Osteoblast (primary cell): ENCODE measurements at regions not wholly inside any gene's neighbourhood (a gene's known extent, or its start where the extent isn't known, plus 50 kb on each side); places are given as distances from the start of the nearest gene placed in this dataset.

Experiments used
- DNase-seq: peaks from one replicate; pipeline ENCODE4 v3.0.0; 2011; ENCODE audit warnings: low spot score, mixed read lengths; ENCODE audit not compliant: insufficient read length; ENCODE audit errors: missing footprints
- H2AFZ ChIP-seq: 2 replicates; pipeline ENCODE4 v1.6.0; 2011; ENCODE audit warnings: mild to moderate bottlenecking, low read length
- H3K27ac ChIP-seq: 2 replicates; pipeline ENCODE4 v1.5.1; 2011; ENCODE audit warnings: mild to moderate bottlenecking, low read depth, low read length, moderate library complexity
- H3K27me3 ChIP-seq: 2 replicates; pipeline ENCODE4 v1.6.0; 2012; ENCODE audit warnings: mild to moderate bottlenecking, control low read depth, inconsistent platforms, low read length, moderate library complexity; ENCODE audit not compliant: insufficient read depth
- H3K36me3 ChIP-seq: 2 replicates; pipeline ENCODE4 v1.5.1; 2011; ENCODE audit warnings: mild to moderate bottlenecking, low read length, control low read depth, moderate library complexity; ENCODE audit not compliant: insufficient read depth
- H3K4me1 ChIP-seq: 2 replicates; pipeline ENCODE4 v1.5.1; 2011; ENCODE audit warnings: mild to moderate bottlenecking, low read length, control low read depth, moderate library complexity; ENCODE audit not compliant: insufficient read depth
- H3K4me2 ChIP-seq: 2 replicates; pipeline ENCODE4 v1.6.0; 2011; ENCODE audit warnings: mild to moderate bottlenecking, low read length; ENCODE audit not compliant: insufficient read depth
- H3K4me3 ChIP-seq: fragments of 200-600 bp; sonication (generic); 3 replicates; pipeline ENCODE4 v1.5.1; 2012; ENCODE audit warnings: mild to moderate bottlenecking, low read length, inconsistent platforms; ENCODE audit not compliant: insufficient read depth
- H3K79me2 ChIP-seq: 2 replicates; pipeline ENCODE4 v1.6.0; 2012; ENCODE audit warnings: mild to moderate bottlenecking, low read length, control low read depth, inconsistent platforms; ENCODE audit not compliant: insufficient read depth
- H3K9me3 ChIP-seq: 2 replicates; pipeline ENCODE4 v1.5.1; 2011; ENCODE audit warnings: low read depth, low read length, control low read depth
- H4K20me1 ChIP-seq: 2 replicates; pipeline ENCODE4 v1.6.0; 2012; ENCODE audit warnings: mild to moderate bottlenecking, low read length, control low read depth; ENCODE audit not compliant: insufficient read depth
- TF ChIP-seq, protein P1 (sequence below): IDR thresholded peaks from 2 replicates; pipeline ENCODE4 v1.5.1; 2011; ENCODE audit warnings: mild to moderate bottlenecking, low read depth, low read length, moderate library complexity; ENCODE audit errors: extremely low read depth

DNA sequence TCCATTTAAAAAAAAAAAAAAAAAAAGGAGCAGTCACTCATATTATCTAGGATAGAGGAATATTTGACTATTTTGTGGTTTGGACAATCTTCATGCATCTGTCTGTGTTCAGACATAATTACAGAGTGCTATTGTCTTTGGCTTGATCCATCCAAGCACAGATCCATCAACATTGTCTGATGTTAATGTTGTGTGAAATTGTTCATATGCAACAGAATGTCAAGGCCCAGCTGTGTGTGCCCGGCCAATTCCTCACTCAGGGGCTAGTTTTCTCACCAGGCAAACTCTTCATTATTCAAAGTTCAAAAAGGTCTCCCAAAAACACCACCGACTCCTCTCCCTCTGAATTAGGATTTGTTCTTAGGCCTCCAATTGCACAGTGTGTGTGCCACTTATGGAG lies 324.9 kb upstream of the TMTC1 start:
- H3K27ac ChIP-seq: no peak overlapping the region
- no peaks in the 10 kb centered on the region for H3K27me3 ChIP-seq
- no peaks in the 10 kb centered on the region for H3K36me3 ChIP-seq
- H3K4me3 ChIP-seq: no peak overlapping the region
- H3K9me3 ChIP-seq: no peaks in the 10 kb centered on the region
- no peaks in the 10 kb centered on the region for H3K79me2 ChIP-seq
- no peak overlapping the region for H3K4me2 ChIP-seq
- TF ChIP-seq, protein P1, sequence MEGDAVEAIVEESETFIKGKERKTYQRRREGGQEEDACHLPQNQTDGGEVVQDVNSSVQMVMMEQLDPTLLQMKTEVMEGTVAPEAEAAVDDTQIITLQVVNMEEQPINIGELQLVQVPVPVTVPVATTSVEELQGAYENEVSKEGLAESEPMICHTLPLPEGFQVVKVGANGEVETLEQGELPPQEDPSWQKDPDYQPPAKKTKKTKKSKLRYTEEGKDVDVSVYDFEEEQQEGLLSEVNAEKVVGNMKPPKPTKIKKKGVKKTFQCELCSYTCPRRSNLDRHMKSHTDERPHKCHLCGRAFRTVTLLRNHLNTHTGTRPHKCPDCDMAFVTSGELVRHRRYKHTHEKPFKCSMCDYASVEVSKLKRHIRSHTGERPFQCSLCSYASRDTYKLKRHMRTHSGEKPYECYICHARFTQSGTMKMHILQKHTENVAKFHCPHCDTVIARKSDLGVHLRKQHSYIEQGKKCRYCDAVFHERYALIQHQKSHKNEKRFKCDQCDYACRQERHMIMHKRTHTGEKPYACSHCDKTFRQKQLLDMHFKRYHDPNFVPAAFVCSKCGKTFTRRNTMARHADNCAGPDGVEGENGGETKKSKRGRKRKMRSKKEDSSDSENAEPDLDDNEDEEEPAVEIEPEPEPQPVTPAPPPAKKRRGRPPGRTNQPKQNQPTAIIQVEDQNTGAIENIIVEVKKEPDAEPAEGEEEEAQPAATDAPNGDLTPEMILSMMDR: no peak
- H3K4me1 ChIP-seq: no peaks in the 10 kb centered on the region
- H2AFZ ChIP-seq: no peak overlapping the region
- H4K20me1 ChIP-seq: no peaks in the 10 kb centered on the region
- no peak for DNase-seq

DNA sequence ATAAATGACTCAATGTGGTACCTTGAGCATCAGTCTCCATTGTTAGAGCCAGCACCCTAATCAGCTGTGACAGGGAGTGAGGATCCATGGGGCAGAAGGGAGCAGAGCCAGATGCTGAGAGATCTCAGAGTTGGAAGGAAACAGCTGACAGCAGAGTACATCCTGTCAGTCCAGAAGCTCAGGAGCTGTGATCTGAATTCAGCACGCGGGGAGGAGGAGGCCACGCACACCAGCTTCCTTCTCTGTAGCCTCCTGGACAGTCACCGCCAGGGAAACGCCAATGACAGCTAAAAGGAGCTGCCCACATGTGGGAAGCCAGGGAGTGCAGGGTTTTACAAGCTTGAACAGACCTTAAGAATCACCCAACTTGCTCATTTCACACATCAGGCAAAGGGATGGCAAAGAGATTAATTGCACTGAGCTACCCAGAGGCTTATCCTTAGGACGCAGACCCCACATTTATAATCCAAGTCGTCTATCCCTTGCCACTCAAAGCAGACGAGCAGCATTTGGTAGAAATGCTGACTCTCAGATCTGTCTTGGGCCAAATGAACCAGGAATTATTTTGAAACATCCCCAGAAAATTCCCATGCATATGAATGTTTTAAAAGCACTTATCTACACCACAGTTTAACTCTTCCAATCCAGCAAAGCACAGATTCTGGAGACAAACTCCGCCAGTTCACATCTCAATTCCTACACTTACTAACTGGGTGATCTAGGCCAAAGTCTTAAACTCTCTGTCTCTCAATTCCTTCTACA lies 322.6 kb upstream of the TMTC1 start:
- Histone ChIP-seq H3K36me3 (no peaks in the 10 kb centered on the region), H3K79me2 (no peaks in the 10 kb centered on the region), H3K27me3 (no peaks in the 10 kb centered on the region), H2AFZ (no peak overlapping the region), H3K4me3 (no peak overlapping the region), H3K9me3 (no peaks in the 10 kb centered on the region), H3K4me2 (no peak overlapping the region), H3K4me1 (no peaks in the 10 kb centered on the region), H3K27ac (no peak overlapping the region), H4K20me1 (no peaks in the 10 kb centered on the region)
- no peak for DNase-seq
- TF ChIP-seq, protein P1: no peak

DNA sequence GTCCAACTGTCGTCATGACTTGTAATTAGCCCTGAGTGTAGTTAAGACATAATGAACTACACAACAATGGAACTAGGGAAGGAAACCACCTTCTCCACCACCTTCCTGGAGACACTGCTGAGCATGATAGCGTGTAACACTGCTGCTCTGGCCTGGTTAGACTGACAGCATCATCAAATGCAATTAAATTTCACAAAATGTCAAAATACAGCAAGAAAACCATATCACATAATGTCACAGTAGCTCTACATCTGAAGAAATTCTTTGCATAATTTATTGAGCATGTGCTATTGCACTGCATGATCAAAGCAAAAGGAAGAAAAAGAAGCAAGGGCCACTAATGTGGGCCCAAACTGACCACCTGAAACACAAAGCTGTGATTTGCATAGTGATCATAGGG lies 321.8 kb upstream of the TMTC1 start:
- no peak overlapping the region for H3K4me3 ChIP-seq
- no peak overlapping the region for H3K27ac ChIP-seq
- H3K79me2 ChIP-seq: no peaks in the 10 kb centered on the region
- no peak overlapping the region for H2AFZ ChIP-seq
- no peaks in the 10 kb centered on the region for H3K9me3 ChIP-seq
- TF ChIP-seq, protein P1: no peak
- no peaks in the 10 kb centered on the region for H3K4me1 ChIP-seq
- DNase-seq: no peak
- H4K20me1 ChIP-seq: no peaks in the 10 kb centered on the region
- no peaks in the 10 kb centered on the region for H3K36me3 ChIP-seq
- no peaks in the 10 kb centered on the region for H3K27me3 ChIP-seq
- H3K4me2 ChIP-seq: no peak overlapping the region

DNA sequence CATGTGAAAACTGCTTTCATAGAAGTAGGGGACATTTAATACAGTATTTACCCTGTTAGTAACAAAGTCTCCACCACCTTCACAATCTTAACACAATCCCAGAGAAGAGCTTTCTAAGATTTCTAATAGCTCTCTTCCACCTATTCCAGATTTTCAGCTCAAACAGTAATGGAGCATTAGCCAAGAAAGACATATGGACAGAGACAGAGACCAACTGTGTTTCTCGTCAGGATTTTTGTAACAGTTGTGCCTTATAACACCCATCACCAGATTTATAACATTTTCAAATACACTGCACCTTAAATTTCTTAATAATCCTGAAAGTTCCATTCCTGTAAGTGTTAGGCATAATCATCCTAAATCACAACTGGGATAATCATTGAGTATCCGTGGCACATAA lies 321.2 kb upstream of the TMTC1 start:
- H4K20me1 ChIP-seq: no peaks in the 10 kb centered on the region
- DNase-seq: no peak
- no peaks in the 10 kb centered on the region for H3K79me2 ChIP-seq
- H3K9me3 ChIP-seq: no peaks in the 10 kb centered on the region
- no peak overlapping the region for H2AFZ ChIP-seq
- TF ChIP-seq, protein P1: no peak
- H3K4me2 ChIP-seq: no peak overlapping the region
- H3K36me3 ChIP-seq: no peaks in the 10 kb centered on the region
- H3K4me3 ChIP-seq: no peak overlapping the region
- H3K27me3 ChIP-seq: no peaks in the 10 kb centered on the region
- no peaks in the 10 kb centered on the region for H3K4me1 ChIP-seq
- H3K27ac ChIP-seq: no peak overlapping the region
